ENCODE measurements at regions not wholly inside any gene's neighbourhood (a gene's known extent, or its start where the extent isn't known, plus 50 kb on each side); places are given as distances from the start of the nearest gene placed in this dataset.

- Histone ChIP-seq H3K4me3 (ENCODE audit: low read length) (no peak overlapping the region), H3K27ac (ENCODE audit: low read length) (no peak overlapping the region), H3F3A (ENCODE audit: insufficient read depth, low read length) (no peaks in the 10 kb centered on the region), H3K4me2 (ENCODE audit: low read depth, low read length) (no peak overlapping the region), H3K79me2 (ENCODE audit: low read length) (no peaks in the 10 kb centered on the region), H3K9me2 (replicated peaks; ENCODE audit: insufficient read depth, low read length) (no peaks in the 10 kb centered on the region), H2AFZ (ENCODE audit: low read length) (no peak overlapping the region), H3K27me3 (replicated peaks; ENCODE audit: insufficient read depth, low read length) (peaks cover 68% of the 10 kb centered on the region), H3K9ac (ENCODE audit: low read length) (no peak overlapping the region), H3K9me3 (replicated peaks; ENCODE audit: insufficient read depth, low read length) (no peaks in the 10 kb centered on the region), H3K36me3 (replicated peaks; ENCODE audit: insufficient read depth, low read length) (no peaks in the 10 kb centered on the region), H4K20me1 (ENCODE audit: insufficient read depth, low read length) (no peaks in the 10 kb centered on the region), H3K4me1 (ENCODE audit: low read length) (no peaks in the 10 kb centered on the region)
- no peak for DNase-seq
- TF ChIP-seq EZH2 (optimal IDR thresholded peaks at IDR 0.05; ENCODE audit: low read depth, low read length), result no peak
- no peak for TF ChIP-seq CTCF (IDR thresholded peaks at IDR 0.05; ENCODE audit: low read length)
- TF ChIP-seq EZH2phosphoT487 (IDR thresholded peaks at IDR 0.05; ENCODE audit: low read length), result no peak
Observed at GRCh38 chr1:22201023-22201422, 58.1 kb upstream of the WNT4 start.

- no peak overlapping the region for H3K4me2 ChIP-seq (ENCODE audit: low read depth, low read length)
- no peaks in the 10 kb centered on the region for H3F3A ChIP-seq (ENCODE audit: insufficient read depth, low read length)
- H4K20me1 ChIP-seq (ENCODE audit: insufficient read depth, low read length), result no peaks in the 10 kb centered on the region
- no peak overlapping the region for H2AFZ ChIP-seq (ENCODE audit: low read length)
- no peaks in the 10 kb centered on the region for H3K36me3 ChIP-seq (replicated peaks; ENCODE audit: insufficient read depth, low read length)
- H3K79me2 ChIP-seq (ENCODE audit: low read length), result no peaks in the 10 kb centered on the region
- H3K9ac ChIP-seq (ENCODE audit: low read length), result no peak overlapping the region
- no peak overlapping the region for H3K4me3 ChIP-seq (ENCODE audit: low read length)
- H3K27ac ChIP-seq (ENCODE audit: low read length), result no peak overlapping the region
- TF ChIP-seq CTCF (IDR thresholded peaks at IDR 0.05; ENCODE audit: low read length), result no peak
- no peak for TF ChIP-seq EZH2phosphoT487 (IDR thresholded peaks at IDR 0.05; ENCODE audit: low read length)
- TF ChIP-seq EZH2 (optimal IDR thresholded peaks at IDR 0.05; ENCODE audit: low read depth, low read length), result no peak
- no peaks in the 10 kb centered on the region for H3K9me2 ChIP-seq (replicated peaks; ENCODE audit: insufficient read depth, low read length)
- H3K27me3 ChIP-seq (replicated peaks; ENCODE audit: insufficient read depth, low read length), result peaks cover 74% of the 10 kb centered on the region
- no peaks in the 10 kb centered on the region for H3K9me3 ChIP-seq (replicated peaks; ENCODE audit: insufficient read depth, low read length)
- no peaks in the 10 kb centered on the region for H3K4me1 ChIP-seq (ENCODE audit: low read length)
- no peak for DNase-seq
Observed at GRCh38 chr1:22203335-22203734, 60.4 kb upstream of the WNT4 start.

GRCh38 chr1:22204057-22204840 lies 61.4 kb upstream of the WNT4 start:
- Histone ChIP-seq H3F3A (ENCODE audit: insufficient read depth, low read length) (no peaks in the 10 kb centered on the region), H3K27ac (ENCODE audit: low read length) (no peak overlapping the region), H4K20me1 (ENCODE audit: insufficient read depth, low read length) (no peaks in the 10 kb centered on the region), H3K4me2 (ENCODE audit: low read depth, low read length) (no peak overlapping the region), H3K9ac (ENCODE audit: low read length) (no peak overlapping the region), H3K27me3 (replicated peaks; ENCODE audit: insufficient read depth, low read length) (peaks cover 76% of the 10 kb centered on the region), H2AFZ (ENCODE audit: low read length) (no peak overlapping the region), H3K4me3 (ENCODE audit: low read length) (no peak overlapping the region), H3K4me1 (ENCODE audit: low read length) (no peaks in the 10 kb centered on the region), H3K79me2 (ENCODE audit: low read length) (no peaks in the 10 kb centered on the region), H3K9me3 (replicated peaks; ENCODE audit: insufficient read depth, low read length) (no peaks in the 10 kb centered on the region), H3K9me2 (replicated peaks; ENCODE audit: insufficient read depth, low read length) (no peaks in the 10 kb centered on the region), H3K36me3 (replicated peaks; ENCODE audit: insufficient read depth, low read length) (no peaks in the 10 kb centered on the region)
- DNase-seq, result no peak
- TF ChIP-seq EZH2 (optimal IDR thresholded peaks at IDR 0.05; ENCODE audit: low read depth, low read length), result no peak
- no peak for TF ChIP-seq CTCF (IDR thresholded peaks at IDR 0.05; ENCODE audit: low read length)
- TF ChIP-seq EZH2phosphoT487 (IDR thresholded peaks at IDR 0.05; ENCODE audit: low read length), result no peak

Data from MM.1S (cell line).